Chondrocyte (in vitro differentiated cells): ENCODE measurements at regions not wholly inside any gene's neighbourhood (a gene's known extent, or its start where the extent isn't known, plus 50 kb on each side); places are given as distances from the start of the nearest gene placed in this dataset.

Experiments
- DNase-seq: peaks from one replicate; pipeline ENCODE4 v3.0.0; 2021; ENCODE audit warnings: mixed read lengths, low spot score
- H3K27ac Mint-ChIP-seq: one replicate; pipeline ENCODE4 v1.8.0; 2021; ENCODE audit warnings: mild to moderate bottlenecking, moderate library complexity, mixed read lengths; ENCODE audit not compliant: unreplicated experiment
- H3K27me3 Mint-ChIP-seq: 2 replicates; pipeline ENCODE4 v1.8.0; 2021; ENCODE audit warnings: low read depth, mixed read lengths
- H3K36me3 Mint-ChIP-seq: 2 replicates; pipeline ENCODE4 v1.8.0; 2021; ENCODE audit warnings: low read depth, mixed read lengths
- H3K4me1 Mint-ChIP-seq: 2 replicates; pipeline ENCODE4 v1.8.0; 2021; ENCODE audit warnings: low read depth, mild to moderate bottlenecking, mixed read lengths
- H3K4me3 Mint-ChIP-seq: one replicate; pipeline ENCODE4 v1.8.0; 2021; ENCODE audit warnings: mild to moderate bottlenecking, moderate library complexity, mixed read lengths; ENCODE audit not compliant: unreplicated experiment
- H3K9me3 Mint-ChIP-seq: 2 replicates; pipeline ENCODE4 v1.8.0; 2021; ENCODE audit warnings: low read depth, mixed read lengths
- CTCF ChIP-seq: fragments of 200-600 bp; sonication (generic); IDR thresholded peaks from 2 replicates; pipeline ENCODE4 v1.5.0; 2021; ENCODE audit warnings: antibody characterized with exemption, mild to moderate bottlenecking, moderate library complexity

- Mint-ChIP-seq H3K4me1 (no peaks in the 10 kb centered on the region), H3K27ac (no peak overlapping the region), H3K4me3 (no peak overlapping the region), H3K36me3 (no peaks in the 10 kb centered on the region), H3K9me3 (peaks cover 2% of the 10 kb centered on the region), H3K27me3 (no peaks in the 10 kb centered on the region)
- no peak for TF ChIP-seq CTCF
- DNase-seq = no peak
Observed at GRCh38 chr4:19358015-19358414, 893.7 kb upstream of the SLIT2 start.

GRCh38 chr4:19349416-19349815 lies 902.3 kb upstream of the SLIT2 start:
- Mint-ChIP-seq H3K36me3 (no peaks in the 10 kb centered on the region), H3K4me1 (peaks cover 5% of the 10 kb centered on the region), H3K27me3 (no peaks in the 10 kb centered on the region), H3K27ac (no peak overlapping the region), H3K9me3 (no peaks in the 10 kb centered on the region), H3K4me3 (no peak overlapping the region)
- no peak for TF ChIP-seq CTCF
- no peak for DNase-seq

GRCh38 chr4:19348746-19349145 lies 903.0 kb upstream of the SLIT2 start:
- TF ChIP-seq CTCF = no peak
- Mint-ChIP-seq H3K9me3 (no peaks in the 10 kb centered on the region), H3K27ac (no peak overlapping the region), H3K4me3 (no peak overlapping the region), H3K4me1 (peaks cover 5% of the 10 kb centered on the region), H3K36me3 (no peaks in the 10 kb centered on the region), H3K27me3 (no peaks in the 10 kb centered on the region)
- DNase-seq = no peak

- peaks cover 1% of the 10 kb centered on the region for H3K27me3 Mint-ChIP-seq
Observed at GRCh38 chr4:19346636-19347035, 905.1 kb upstream of the SLIT2 start.

GRCh38 chr4:19329631-19330030 lies 922.1 kb upstream of the SLIT2 start:
- no peaks in the 10 kb centered on the region for H3K4me1 Mint-ChIP-seq
- H3K27me3 Mint-ChIP-seq = peaks cover 2% of the 10 kb centered on the region
- DNase-seq = no peak
- H3K9me3 Mint-ChIP-seq = peaks cover 9% of the 10 kb centered on the region
- no peak for TF ChIP-seq CTCF
- no peak overlapping the region for H3K4me3 Mint-ChIP-seq
- H3K27ac Mint-ChIP-seq = no peak overlapping the region
- no peaks in the 10 kb centered on the region for H3K36me3 Mint-ChIP-seq

More at GRCh38 chr4:19346636-19347035, 905.1 kb upstream of the SLIT2 start:
- H3K4me1 Mint-ChIP-seq = peaks cover 5% of the 10 kb centered on the region
- H3K4me3 Mint-ChIP-seq = no peak overlapping the region
- H3K27ac Mint-ChIP-seq = no peak overlapping the region
- peaks cover 2% of the 10 kb centered on the region for H3K36me3 Mint-ChIP-seq
- no peak for DNase-seq
- H3K9me3 Mint-ChIP-seq = peaks cover 7% of the 10 kb centered on the region
- no peak for TF ChIP-seq CTCF
